ENCODE measurements at regions not wholly inside any gene's neighbourhood (a gene's known extent, or its start where the extent isn't known, plus 50 kb on each side); places are given as distances from the start of the nearest gene placed in this dataset.

DNA sequence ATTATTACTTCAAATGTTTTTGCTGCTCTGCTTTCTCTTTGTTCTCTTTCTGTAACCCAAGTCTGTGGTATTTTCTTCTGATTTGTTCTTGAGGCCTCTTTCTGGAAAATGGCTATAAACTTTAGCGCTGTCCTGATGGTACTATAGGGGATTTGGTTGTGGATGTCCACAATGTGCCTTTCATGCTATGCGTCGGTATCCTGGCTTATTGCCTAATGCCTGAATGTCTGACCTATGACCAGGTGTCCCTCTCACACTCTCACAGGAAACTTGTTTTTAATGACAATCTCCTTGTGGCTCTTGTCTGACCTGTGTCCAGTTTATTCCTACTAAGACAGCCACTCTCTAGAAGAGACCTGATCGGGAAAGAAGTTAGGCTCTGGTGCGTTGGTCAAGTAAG is 222.4 kb upstream of the NR3C2 start:
- H3K36me3 Mint-ChIP-seq (ENCODE audit: low read depth) = peaks cover 9% of the 10 kb centered on the region; the same call in 1 of the 2 replicates
- H3K4me1 Mint-ChIP-seq (ENCODE audit: low read depth) = no peaks in the 10 kb centered on the region
- TF ChIP-seq, protein P1, sequence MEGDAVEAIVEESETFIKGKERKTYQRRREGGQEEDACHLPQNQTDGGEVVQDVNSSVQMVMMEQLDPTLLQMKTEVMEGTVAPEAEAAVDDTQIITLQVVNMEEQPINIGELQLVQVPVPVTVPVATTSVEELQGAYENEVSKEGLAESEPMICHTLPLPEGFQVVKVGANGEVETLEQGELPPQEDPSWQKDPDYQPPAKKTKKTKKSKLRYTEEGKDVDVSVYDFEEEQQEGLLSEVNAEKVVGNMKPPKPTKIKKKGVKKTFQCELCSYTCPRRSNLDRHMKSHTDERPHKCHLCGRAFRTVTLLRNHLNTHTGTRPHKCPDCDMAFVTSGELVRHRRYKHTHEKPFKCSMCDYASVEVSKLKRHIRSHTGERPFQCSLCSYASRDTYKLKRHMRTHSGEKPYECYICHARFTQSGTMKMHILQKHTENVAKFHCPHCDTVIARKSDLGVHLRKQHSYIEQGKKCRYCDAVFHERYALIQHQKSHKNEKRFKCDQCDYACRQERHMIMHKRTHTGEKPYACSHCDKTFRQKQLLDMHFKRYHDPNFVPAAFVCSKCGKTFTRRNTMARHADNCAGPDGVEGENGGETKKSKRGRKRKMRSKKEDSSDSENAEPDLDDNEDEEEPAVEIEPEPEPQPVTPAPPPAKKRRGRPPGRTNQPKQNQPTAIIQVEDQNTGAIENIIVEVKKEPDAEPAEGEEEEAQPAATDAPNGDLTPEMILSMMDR (IDR thresholded peaks at IDR 0.05) = no peak
- no peak for DNase-seq
- no peak overlapping the region for H3K27ac Mint-ChIP-seq
- H3K9me3 Mint-ChIP-seq = peaks cover 55% of the 10 kb centered on the region
- no peak overlapping the region for H3K4me3 Mint-ChIP-seq
- H3K27me3 Mint-ChIP-seq (ENCODE audit: insufficient read depth) = no peaks in the 10 kb centered on the region

DNA sequence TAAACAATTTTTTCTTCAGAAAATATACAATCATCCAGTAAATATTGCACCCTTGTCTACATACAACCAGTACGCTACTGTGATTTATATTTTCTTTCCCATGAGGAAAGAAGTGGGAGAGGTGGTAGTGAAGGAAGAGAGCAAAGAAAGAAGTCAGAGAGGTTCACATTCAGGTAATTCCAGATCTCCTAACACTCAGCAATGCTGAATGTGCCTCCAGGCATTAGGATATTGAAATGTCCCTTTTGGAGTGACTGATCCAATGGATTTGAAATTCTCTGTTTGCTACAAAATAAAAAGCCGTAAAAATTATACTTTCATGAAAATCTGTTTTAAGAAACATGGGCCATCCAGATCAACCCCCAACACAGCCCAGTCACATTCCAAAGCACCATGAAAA is 211.9 kb upstream of the NR3C2 start:
- H3K4me3 Mint-ChIP-seq = no peak overlapping the region
- no peaks in the 10 kb centered on the region for H3K4me1 Mint-ChIP-seq (ENCODE audit: low read depth)
- H3K27me3 Mint-ChIP-seq (ENCODE audit: insufficient read depth) = no peaks in the 10 kb centered on the region; the same call in 1 of the 2 replicates
- H3K36me3 Mint-ChIP-seq (ENCODE audit: low read depth) = no peaks in the 10 kb centered on the region; the same call in 1 of the 2 replicates
- no peak for DNase-seq
- TF ChIP-seq, protein P1 (IDR thresholded peaks at IDR 0.05) = no peak
- H3K27ac Mint-ChIP-seq = no peak overlapping the region
- H3K9me3 Mint-ChIP-seq = peaks cover 28% of the 10 kb centered on the region

DNA sequence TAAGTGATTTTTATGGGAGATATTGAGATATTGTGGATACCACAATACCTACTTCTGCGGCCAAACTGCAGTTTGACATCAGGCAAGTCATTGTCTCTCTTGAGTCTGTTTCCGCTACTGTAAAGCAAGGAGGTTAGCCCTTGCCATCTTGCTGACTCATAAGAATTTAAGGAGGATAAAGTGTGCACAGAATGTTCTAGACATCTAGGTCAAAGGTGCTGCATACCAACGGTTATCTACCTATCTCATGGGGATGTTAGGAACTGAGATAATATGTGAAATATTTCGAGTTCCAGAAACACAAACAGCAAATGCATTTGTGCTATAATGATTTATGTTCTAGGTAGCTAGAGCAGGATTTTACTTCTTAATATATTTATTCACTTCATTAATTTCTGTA is 211.5 kb upstream of the NR3C2 start:
- DNase-seq = no peak
- Mint-ChIP-seq H3K27ac (no peak overlapping the region), H3K27me3 (ENCODE audit: insufficient read depth) (no peaks in the 10 kb centered on the region)

DNA sequence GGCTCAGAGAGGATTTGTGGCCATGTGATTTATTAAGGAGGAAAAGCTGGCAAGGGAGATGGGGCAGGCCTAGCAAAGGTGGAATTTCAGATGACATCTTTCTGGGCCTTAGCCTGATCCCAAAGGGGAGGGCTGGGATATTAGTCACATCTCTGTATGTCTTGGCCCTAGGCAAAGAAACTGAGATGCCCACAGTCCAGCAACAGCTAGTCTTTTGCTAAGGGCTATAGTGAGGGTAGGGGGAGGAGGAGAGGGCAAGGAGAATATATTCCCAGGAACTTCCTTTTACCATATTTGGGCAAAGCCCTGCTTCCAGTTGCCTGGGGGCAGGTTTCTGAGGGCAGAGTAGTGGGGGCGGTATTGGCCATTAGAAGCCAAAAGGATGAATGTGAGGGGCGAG is 209.8 kb upstream of the NR3C2 start:
- TF ChIP-seq, protein P1 (IDR thresholded peaks at IDR 0.05) = no peak
- no peaks in the 10 kb centered on the region for H3K27me3 Mint-ChIP-seq (ENCODE audit: insufficient read depth)
- no peak overlapping the region for H3K4me3 Mint-ChIP-seq
- DNase-seq = no peak
- no peaks in the 10 kb centered on the region for H3K4me1 Mint-ChIP-seq (ENCODE audit: low read depth)
- no peak overlapping the region for H3K27ac Mint-ChIP-seq
- no peaks in the 10 kb centered on the region; the same call in 1 of the 2 replicates for H3K36me3 Mint-ChIP-seq (ENCODE audit: low read depth)
- peaks cover 34% of the 10 kb centered on the region for H3K9me3 Mint-ChIP-seq

More for the DNA sequence above, 211.5 kb upstream of the NR3C2 start:
- Mint-ChIP-seq H3K4me3 (no peak overlapping the region), H3K9me3 (peaks cover 30% of the 10 kb centered on the region), H3K4me1 (ENCODE audit: low read depth) (no peaks in the 10 kb centered on the region), H3K36me3 (ENCODE audit: low read depth) (no peaks in the 10 kb centered on the region; the same call in 1 of the 2 replicates)
- TF ChIP-seq, protein P1 (IDR thresholded peaks at IDR 0.05) = no peak

DNA sequence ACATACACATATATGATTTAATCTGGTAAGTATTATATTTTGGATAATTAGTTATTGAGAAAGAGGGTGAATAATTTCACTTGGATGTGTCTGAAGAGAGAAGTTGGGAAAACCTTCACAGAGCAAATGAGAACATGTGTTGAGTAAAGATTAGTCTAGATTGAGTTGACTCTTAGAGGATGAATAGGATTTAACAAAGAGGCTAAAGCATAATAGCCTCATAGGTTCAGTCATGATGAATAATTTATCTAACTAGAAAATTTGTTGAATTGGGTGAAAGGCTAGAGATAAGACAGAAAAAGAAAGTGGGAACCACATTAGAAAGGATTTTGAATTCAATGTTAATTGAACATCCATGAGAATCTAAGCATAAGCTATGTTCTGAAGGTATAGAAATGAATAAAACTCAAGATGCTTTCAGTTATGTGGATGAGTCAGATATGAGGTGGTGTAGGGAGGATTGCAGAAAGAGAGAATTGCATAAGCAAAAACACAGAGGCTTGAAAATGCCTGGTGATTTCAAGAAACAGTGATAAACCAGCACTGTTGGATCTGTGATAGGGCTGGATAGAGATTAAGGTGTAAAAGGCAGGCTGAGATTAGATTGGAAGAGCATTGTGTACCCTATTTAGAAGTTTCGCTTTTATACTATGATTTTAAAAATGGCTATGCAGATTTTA is 207.6 kb upstream of the NR3C2 start:
- Mint-ChIP-seq H3K27ac (no peak overlapping the region), H3K27me3 (ENCODE audit: insufficient read depth) (no peaks in the 10 kb centered on the region), H3K36me3 (ENCODE audit: low read depth) (no peaks in the 10 kb centered on the region; the same call in 1 of the 2 replicates), H3K9me3 (peaks cover 47% of the 10 kb centered on the region), H3K4me3 (no peak overlapping the region), H3K4me1 (ENCODE audit: low read depth) (no peaks in the 10 kb centered on the region)
- TF ChIP-seq, protein P1 (IDR thresholded peaks at IDR 0.05) = no peak
- no peak for DNase-seq
